ENCODE measurements at regions not wholly inside any gene's neighbourhood (a gene's known extent, or its start where the extent isn't known, plus 50 kb on each side); places are given as distances from the start of the nearest gene placed in this dataset.

GRCh38 chr11:35064114-35064800 lies 74.7 kb upstream of the CD44 start:
- no peak overlapping the region for H3K27ac Mint-ChIP-seq
- no peak overlapping the region for H3K4me3 Mint-ChIP-seq
- H3K36me3 Mint-ChIP-seq (ENCODE audit: low read depth), result no peaks in the 10 kb centered on the region
- TF ChIP-seq CTCF (IDR thresholded peaks at IDR 0.05), result no peak
- H3K27me3 Mint-ChIP-seq (ENCODE audit: low read depth, poor library complexity), result peaks cover 3% of the 10 kb centered on the region
- peaks cover 7% of the 10 kb centered on the region for H3K9me3 Mint-ChIP-seq
- H3K4me1 Mint-ChIP-seq, result no peaks in the 10 kb centered on the region
- DNase-seq, result no peak

- Mint-ChIP-seq H3K4me1 (no peaks in the 10 kb centered on the region), H3K9me3 (peaks cover 20% of the 10 kb centered on the region), H3K27ac (no peak overlapping the region), H3K27me3 (ENCODE audit: low read depth, poor library complexity) (peaks cover 3% of the 10 kb centered on the region), H3K4me3 (no peak overlapping the region), H3K36me3 (ENCODE audit: low read depth) (peaks cover 13% of the 10 kb centered on the region)
- TF ChIP-seq CTCF (IDR thresholded peaks at IDR 0.05), result no peak
- DNase-seq, result no peak
Observed at GRCh38 chr11:35065566-35065965, 73.4 kb upstream of the CD44 start.

GRCh38 chr11:35066030-35066429 lies 72.9 kb upstream of the CD44 start:
- Mint-ChIP-seq H3K27ac (no peak overlapping the region), H3K4me1 (no peaks in the 10 kb centered on the region), H3K4me3 (no peak overlapping the region), H3K9me3 (peaks cover 24% of the 10 kb centered on the region), H3K27me3 (ENCODE audit: low read depth, poor library complexity) (peaks cover 3% of the 10 kb centered on the region), H3K36me3 (ENCODE audit: low read depth) (peaks cover 14% of the 10 kb centered on the region)
- DNase-seq, result no peak
- TF ChIP-seq CTCF (IDR thresholded peaks at IDR 0.05), result no peak

GRCh38 chr11:35066783-35067423 lies 72.1 kb upstream of the CD44 start:
- Mint-ChIP-seq H3K4me3 (no peak overlapping the region), H3K36me3 (ENCODE audit: low read depth) (peaks cover 14% of the 10 kb centered on the region), H3K27me3 (ENCODE audit: low read depth, poor library complexity) (peaks cover 3% of the 10 kb centered on the region), H3K4me1 (no peaks in the 10 kb centered on the region), H3K27ac (no peak overlapping the region), H3K9me3 (peaks cover 24% of the 10 kb centered on the region)
- DNase-seq, result no peak
- no peak for TF ChIP-seq CTCF (IDR thresholded peaks at IDR 0.05)

- Mint-ChIP-seq H3K9me3 (peaks cover 24% of the 10 kb centered on the region), H3K4me1 (no peaks in the 10 kb centered on the region), H3K27me3 (ENCODE audit: low read depth, poor library complexity) (no peaks in the 10 kb centered on the region), H3K36me3 (ENCODE audit: low read depth) (peaks cover 14% of the 10 kb centered on the region), H3K27ac (no peak overlapping the region), H3K4me3 (no peak overlapping the region)
- no peak for TF ChIP-seq CTCF (IDR thresholded peaks at IDR 0.05)
- no peak for DNase-seq
Observed at GRCh38 chr11:35071722-35072121, 67.2 kb upstream of the CD44 start.

Measured in nephron progenitor cell (in vitro differentiated cells).